Activated T-cell treated with anti-CD3 and anti-CD28 coated beads, Interleukin-2, amount 50 U/mL, for 24 hours (primary cell): ENCODE measurements at regions not wholly inside any gene's neighbourhood (a gene's known extent, or its start where the extent isn't known, plus 50 kb on each side); places are given as distances from the start of the nearest gene placed in this dataset.

Source experiments
- DNase-seq: peaks from one replicate; pipeline ENCODE4 v3.0.0-alpha.2; 2020
- H3K27ac Mint-ChIP-seq: 2 replicates; pipeline ENCODE4 v1.8.0; 2020; ENCODE audit warnings: mild to moderate bottlenecking, mixed read lengths
- H3K27me3 Mint-ChIP-seq: 2 replicates; pipeline ENCODE4 v1.8.0; 2020; ENCODE audit warnings: mixed read lengths
- H3K36me3 Mint-ChIP-seq: 2 replicates; pipeline ENCODE4 v1.8.0; 2020; ENCODE audit warnings: low read depth, mixed read lengths
- H3K4me1 Mint-ChIP-seq: 2 replicates; pipeline ENCODE4 v1.8.0; 2020; ENCODE audit warnings: low read depth, mixed read lengths
- H3K4me3 Mint-ChIP-seq: 2 replicates; pipeline ENCODE4 v1.8.0; 2020; ENCODE audit warnings: mild to moderate bottlenecking, moderate library complexity, mixed read lengths
- H3K9me3 Mint-ChIP-seq: 2 replicates; pipeline ENCODE4 v1.8.0; 2020; ENCODE audit warnings: mixed read lengths

GRCh38 chr6:11918739-11919605 lies 93.1 kb upstream of the HIVEP1 start:
- H3K36me3 Mint-ChIP-seq: no peaks in the 10 kb centered on the region
- H3K4me1 Mint-ChIP-seq: no peaks in the 10 kb centered on the region
- H3K9me3 Mint-ChIP-seq: no peaks in the 10 kb centered on the region
- no peaks in the 10 kb centered on the region for H3K27me3 Mint-ChIP-seq
- no peak overlapping the region for H3K27ac Mint-ChIP-seq
- DNase-seq: no peak
- H3K4me3 Mint-ChIP-seq: no peak overlapping the region

GRCh38 chr6:11917951-11918738 lies 94.0 kb upstream of the HIVEP1 start:
- H3K4me3 Mint-ChIP-seq: no peak overlapping the region
- no peak overlapping the region for H3K27ac Mint-ChIP-seq
- DNase-seq: no peak
- H3K9me3 Mint-ChIP-seq: no peaks in the 10 kb centered on the region
- no peaks in the 10 kb centered on the region for H3K27me3 Mint-ChIP-seq
- no peaks in the 10 kb centered on the region for H3K4me1 Mint-ChIP-seq
- H3K36me3 Mint-ChIP-seq: no peaks in the 10 kb centered on the region

GRCh38 chr6:11912420-11912819 lies 99.7 kb upstream of the HIVEP1 start:
- no peak overlapping the region for H3K27ac Mint-ChIP-seq

GRCh38 chr6:11911538-11911937 lies 100.6 kb upstream of the HIVEP1 start:
- Mint-ChIP-seq H3K27me3 (no peaks in the 10 kb centered on the region), H3K27ac (no peak overlapping the region), H3K9me3 (peaks cover 4% of the 10 kb centered on the region), H3K36me3 (no peaks in the 10 kb centered on the region), H3K4me1 (peaks cover 6% of the 10 kb centered on the region), H3K4me3 (no peak overlapping the region)
- DNase-seq: no peak

More at GRCh38 chr6:11912420-11912819, 99.7 kb upstream of the HIVEP1 start:
- H3K4me1 Mint-ChIP-seq: peaks cover 6% of the 10 kb centered on the region
- H3K36me3 Mint-ChIP-seq: no peaks in the 10 kb centered on the region
- no peak overlapping the region for H3K4me3 Mint-ChIP-seq
- no peak for DNase-seq
- no peaks in the 10 kb centered on the region for H3K27me3 Mint-ChIP-seq
- H3K9me3 Mint-ChIP-seq: peaks cover 3% of the 10 kb centered on the region

GRCh38 chr6:11909696-11910132 lies 102.4 kb upstream of the HIVEP1 start:
- Mint-ChIP-seq H3K4me1 (peaks cover 6% of the 10 kb centered on the region), H3K27ac (no peak overlapping the region), H3K9me3 (peaks cover 4% of the 10 kb centered on the region), H3K27me3 (peaks cover 3% of the 10 kb centered on the region), H3K36me3 (no peaks in the 10 kb centered on the region), H3K4me3 (no peak overlapping the region)
- no peak for DNase-seq

- Mint-ChIP-seq H3K9me3 (peaks cover 4% of the 10 kb centered on the region), H3K27ac (no peak overlapping the region), H3K4me3 (no peak overlapping the region), H3K27me3 (peaks cover 3% of the 10 kb centered on the region), H3K36me3 (no peaks in the 10 kb centered on the region), H3K4me1 (peaks cover 6% of the 10 kb centered on the region)
- no peak for DNase-seq
Observed at GRCh38 chr6:11908436-11909105, 103.5 kb upstream of the HIVEP1 start.

GRCh38 chr6:11903645-11904044 lies 108.5 kb upstream of the HIVEP1 start:
- Mint-ChIP-seq H3K27ac (no peak overlapping the region), H3K36me3 (no peaks in the 10 kb centered on the region), H3K27me3 (peaks cover 10% of the 10 kb centered on the region), H3K4me1 (peaks cover 21% of the 10 kb centered on the region), H3K4me3 (no peak overlapping the region), H3K9me3 (peaks cover 2% of the 10 kb centered on the region)
- DNase-seq: no peak

GRCh38 chr6:11902527-11902926 lies 109.6 kb upstream of the HIVEP1 start:
- Mint-ChIP-seq H3K27ac (no peak overlapping the region), H3K27me3 (peaks cover 10% of the 10 kb centered on the region), H3K4me1 (peaks cover 21% of the 10 kb centered on the region), H3K36me3 (no peaks in the 10 kb centered on the region), H3K4me3 (no peak overlapping the region), H3K9me3 (peaks cover 2% of the 10 kb centered on the region)
- DNase-seq: no peak

- no peak for DNase-seq
- Mint-ChIP-seq H3K4me3 (peak overlapping the region; percentile 43), H3K36me3 (no peaks in the 10 kb centered on the region), H3K27ac (peak overlapping the region; percentile 22), H3K4me1 (peaks cover 21% of the 10 kb centered on the region), H3K27me3 (peaks cover 10% of the 10 kb centered on the region), H3K9me3 (no peaks in the 10 kb centered on the region)
Observed at GRCh38 chr6:11900662-11901598, 111.2 kb upstream of the HIVEP1 start.

GRCh38 chr6:11899645-11900044 lies 112.5 kb upstream of the HIVEP1 start:
- no peak overlapping the region for H3K27ac Mint-ChIP-seq
- H3K9me3 Mint-ChIP-seq: peaks cover 3% of the 10 kb centered on the region
- peaks cover 21% of the 10 kb centered on the region for H3K4me1 Mint-ChIP-seq
- DNase-seq: no peak
- H3K27me3 Mint-ChIP-seq: peaks cover 7% of the 10 kb centered on the region
- no peaks in the 10 kb centered on the region for H3K36me3 Mint-ChIP-seq
- H3K4me3 Mint-ChIP-seq: no peak overlapping the region

GRCh38 chr6:11894212-11894611 lies 115.6 kb upstream of the ADTRP start:
- peaks cover 3% of the 10 kb centered on the region for H3K9me3 Mint-ChIP-seq
- H3K4me3 Mint-ChIP-seq: no peak overlapping the region
- no peak overlapping the region for H3K27ac Mint-ChIP-seq
- no peaks in the 10 kb centered on the region for H3K4me1 Mint-ChIP-seq
- H3K27me3 Mint-ChIP-seq: no peaks in the 10 kb centered on the region
- H3K36me3 Mint-ChIP-seq: no peaks in the 10 kb centered on the region
- no peak for DNase-seq

- no peaks in the 10 kb centered on the region for H3K27me3 Mint-ChIP-seq
- H3K9me3 Mint-ChIP-seq: peaks cover 3% of the 10 kb centered on the region
- H3K4me1 Mint-ChIP-seq: no peaks in the 10 kb centered on the region
- H3K36me3 Mint-ChIP-seq: no peaks in the 10 kb centered on the region
- no peak overlapping the region for H3K27ac Mint-ChIP-seq
- no peak for DNase-seq
- no peak overlapping the region for H3K4me3 Mint-ChIP-seq
Observed at GRCh38 chr6:11891547-11891946, 112.9 kb upstream of the ADTRP start.

- no peaks in the 10 kb centered on the region for H3K27me3 Mint-ChIP-seq
- H3K36me3 Mint-ChIP-seq: no peaks in the 10 kb centered on the region
- no peak overlapping the region for H3K27ac Mint-ChIP-seq
- peaks cover 2% of the 10 kb centered on the region for H3K9me3 Mint-ChIP-seq
- no peaks in the 10 kb centered on the region for H3K4me1 Mint-ChIP-seq
- H3K4me3 Mint-ChIP-seq: no peak overlapping the region
- DNase-seq: no peak
Observed at GRCh38 chr6:11890849-11891248, 112.2 kb upstream of the ADTRP start.

GRCh38 chr6:11890209-11890608 lies 111.6 kb upstream of the ADTRP start:
- H3K4me3 Mint-ChIP-seq: no peak overlapping the region
- no peak overlapping the region for H3K27ac Mint-ChIP-seq
- peaks cover 2% of the 10 kb centered on the region for H3K4me1 Mint-ChIP-seq
- no peaks in the 10 kb centered on the region for H3K36me3 Mint-ChIP-seq
- DNase-seq: no peak
- H3K9me3 Mint-ChIP-seq: no peaks in the 10 kb centered on the region
- H3K27me3 Mint-ChIP-seq: no peaks in the 10 kb centered on the region
